Hepatocyte (in vitro differentiated cells): ENCODE measurements at regions not wholly inside any gene's neighbourhood (a gene's known extent, or its start where the extent isn't known, plus 50 kb on each side); places are given as distances from the start of the nearest gene placed in this dataset.
"Not testable (repeated sequence)": the region's sequence is repeated elsewhere in the genome, so short reads cannot be mapped to it uniquely, and the experiment has no call there.

Experiments used
- DNase-seq: peaks from one replicate; pipeline ENCODE4 v3.0.0-alpha.2; 2016; ENCODE audit warnings: low spot score
- H2AFZ ChIP-seq: fragments of 200-600 bp; sonication (generic); 2 replicates; pipeline ENCODE4 v1.6.0; 2016; ENCODE audit warnings: antibody characterized with exemption, mild to moderate bottlenecking
- H3K27ac ChIP-seq: fragments of 200-600 bp; sonication (generic); 2 replicates; pipeline ENCODE4 v1.5.1; 2016; ENCODE audit warnings: mild to moderate bottlenecking
- H3K27me3 ChIP-seq: fragments of 200-600 bp; sonication (generic); 2 replicates; pipeline ENCODE4 v1.6.1; 2016
- H3K36me3 ChIP-seq: fragments of 200-600 bp; sonication (generic); replicated peaks from 2 replicates; pipeline ENCODE4 v1.5.1; 2016; ENCODE audit warnings: low read depth; ENCODE audit not compliant: insufficient read depth
- H3K4me1 ChIP-seq: fragments of 200-600 bp; sonication (generic); 2 replicates; pipeline ENCODE4 v1.5.1; 2016; ENCODE audit warnings: mild to moderate bottlenecking, moderate library complexity; ENCODE audit not compliant: insufficient read depth
- H3K4me2 ChIP-seq: fragments of 200-600 bp; sonication (generic); 2 replicates; pipeline ENCODE4 v1.6.0; 2016
- H3K4me3 ChIP-seq: fragments of 200-600 bp; sonication (generic); 2 replicates; pipeline ENCODE4 v1.5.1; 2016; ENCODE audit warnings: mild to moderate bottlenecking
- H3K79me2 ChIP-seq: fragments of 200-600 bp; sonication (generic); 2 replicates; pipeline ENCODE4 v1.6.0; 2017; ENCODE audit warnings: mild to moderate bottlenecking
- H3K9me2 ChIP-seq: fragments of 200-600 bp; sonication (generic); replicated peaks from 2 replicates; pipeline ENCODE4 v1.6.0; 2017; ENCODE audit warnings: mild to moderate bottlenecking; ENCODE audit not compliant: insufficient read depth
- H3K9me3 ChIP-seq: fragments of 200-600 bp; sonication (generic); 2 replicates; pipeline ENCODE4 v1.5.1; 2016; ENCODE audit warnings: low read depth, mild to moderate bottlenecking
- H4K20me1 ChIP-seq: fragments of 200-600 bp; sonication (generic); 2 replicates; pipeline ENCODE4 v1.6.0; 2016; ENCODE audit warnings: mild to moderate bottlenecking; ENCODE audit not compliant: insufficient read depth, poor library complexity, severe bottlenecking
- CTCF ChIP-seq: fragments of 200-600 bp; sonication (generic); IDR thresholded peaks from 2 replicates; pipeline ENCODE4 v1.5.1; 2016; ENCODE audit warnings: antibody characterized with exemption, mild to moderate bottlenecking; ENCODE audit not compliant: poor library complexity
- EZH2 ChIP-seq: fragments of 200-600 bp; sonication (generic); IDR thresholded peaks from 2 replicates; pipeline ENCODE4 v1.6.1; 2016; ENCODE audit warnings: antibody characterized with exemption, mild to moderate bottlenecking, borderline replicate concordance
- EZH2phosphoT487 ChIP-seq: fragments of 200-600 bp; sonication (generic); IDR thresholded peaks from one replicate; pipeline ENCODE4 v1.6.1; 2018; ENCODE audit warnings: antibody characterized with exemption, mild to moderate bottlenecking, low read depth, moderate library complexity; ENCODE audit not compliant: unreplicated experiment, severe bottlenecking
- WGBS: methylation state at CpG from one replicate; pipeline ENCODE4 v1.1.6; 2016; ENCODE audit warnings: low lambda C conversion rate; ENCODE audit errors: missing lambda C conversion rate; 5-methylcytosine and 5-hydroxymethylcytosine counted together

- Histone ChIP-seq H3K9me2 (no peaks in the 10 kb centered on the region), H3K79me2 (no peaks in the 10 kb centered on the region), H3K4me2 (no peak overlapping the region), H3K27ac (no peak overlapping the region), H3K9me3 (no peaks in the 10 kb centered on the region), H3K4me1 (peaks cover 6% of the 10 kb centered on the region), H4K20me1 (no peaks in the 10 kb centered on the region), H3K36me3 (no peaks in the 10 kb centered on the region), H2AFZ (no peak overlapping the region), H3K4me3 (no peak overlapping the region), H3K27me3 (no peaks in the 10 kb centered on the region)
- DNase-seq: no peak
- 100% methylated on average over 1 of the region's 1 CpG for WGBS
- TF ChIP-seq EZH2phosphoT487: no peak
These were observed 158.5 kb upstream of the AUTS2 start for GRCh38 chr7:69439636-69440325.

DNA sequence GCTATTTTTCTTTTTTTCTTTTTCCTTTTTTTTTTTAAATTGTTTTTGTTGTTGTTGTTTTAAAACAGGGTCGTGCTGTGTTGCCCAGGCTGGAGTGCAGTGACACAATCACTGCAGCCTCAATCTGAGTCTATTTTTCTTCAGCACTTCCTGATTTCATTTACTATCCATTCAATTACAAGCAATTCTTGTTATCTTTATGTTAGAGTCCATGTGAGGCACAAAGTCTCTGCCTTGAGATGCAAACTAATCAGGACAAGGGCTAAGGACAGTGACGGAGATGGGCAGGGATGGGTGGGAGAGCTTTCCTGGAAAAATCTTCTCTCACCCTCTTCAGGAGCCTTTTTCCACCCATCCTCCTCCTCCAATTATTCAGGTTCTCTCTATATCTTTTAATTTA is 157.3 kb upstream of the AUTS2 start:
- Histone ChIP-seq H3K36me3 (no peaks in the 10 kb centered on the region), H3K9me3 (no peaks in the 10 kb centered on the region), H3K4me2 (no peak overlapping the region), H3K79me2 (no peaks in the 10 kb centered on the region), H3K27ac (no peak overlapping the region), H3K9me2 (no peaks in the 10 kb centered on the region), H4K20me1 (no peaks in the 10 kb centered on the region), H3K4me3 (no peak overlapping the region), H3K27me3 (no peaks in the 10 kb centered on the region), H2AFZ (no peak overlapping the region), H3K4me1 (peaks cover 6% of the 10 kb centered on the region)
- no peak for TF ChIP-seq EZH2phosphoT487
- no peak for TF ChIP-seq CTCF
- TF ChIP-seq EZH2: no peak
- no peak for DNase-seq
- 95% methylated on average over 2 of the region's 2 CpGs for WGBS

GRCh38 chr7:69443136-69443535 is 155.1 kb upstream of the AUTS2 start:
- no peaks in the 10 kb centered on the region for H3K9me2 ChIP-seq
- 91% methylated on average over 2 of the region's 2 CpGs for WGBS
- H3K79me2 ChIP-seq: no peaks in the 10 kb centered on the region
- H3K27ac ChIP-seq: no peak overlapping the region
- H4K20me1 ChIP-seq: no peaks in the 10 kb centered on the region
- no peak overlapping the region for H3K4me3 ChIP-seq
- no peak overlapping the region for H3K4me2 ChIP-seq
- H3K9me3 ChIP-seq: no peaks in the 10 kb centered on the region
- TF ChIP-seq EZH2 (no peak), EZH2phosphoT487 (no peak), CTCF (no peak)
- no peaks in the 10 kb centered on the region for H3K4me1 ChIP-seq
- no peaks in the 10 kb centered on the region for H3K36me3 ChIP-seq
- no peak overlapping the region for H2AFZ ChIP-seq
- no peak for DNase-seq
- H3K27me3 ChIP-seq: no peaks in the 10 kb centered on the region

DNA sequence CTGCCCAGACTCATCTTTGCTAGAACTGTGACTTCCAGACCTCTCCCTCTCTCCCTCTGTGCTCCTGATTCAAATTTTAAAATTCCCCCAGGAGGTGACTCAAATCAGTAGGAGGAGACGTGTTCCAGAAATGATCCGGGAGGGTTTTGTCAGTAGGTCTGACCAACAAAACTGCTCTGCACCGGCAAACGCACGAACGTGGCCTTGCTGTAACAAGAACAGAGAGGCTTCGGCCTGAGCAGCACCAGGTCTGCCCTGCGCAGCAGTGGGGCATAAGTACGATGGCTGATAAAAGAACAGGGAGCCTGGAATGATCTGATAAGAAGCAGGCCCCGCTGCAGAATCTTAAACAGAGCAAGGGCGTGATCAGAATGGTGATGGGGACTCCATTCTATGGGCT is 152.7 kb upstream of the AUTS2 start:
- 60% methylated on average over 11 of the region's 11 CpGs for WGBS
- H3K79me2 ChIP-seq: no peaks in the 10 kb centered on the region
- no peaks in the 10 kb centered on the region for H3K9me2 ChIP-seq
- no peak for DNase-seq
- H3K36me3 ChIP-seq: no peaks in the 10 kb centered on the region
- no peak overlapping the region for H3K4me3 ChIP-seq
- no peaks in the 10 kb centered on the region for H3K9me3 ChIP-seq
- no peak for TF ChIP-seq CTCF
- no peak for TF ChIP-seq EZH2phosphoT487
- no peak for TF ChIP-seq EZH2
- no peak overlapping the region for H3K27ac ChIP-seq
- H3K4me1 ChIP-seq: no peaks in the 10 kb centered on the region
- H3K4me2 ChIP-seq: no peak overlapping the region
- no peaks in the 10 kb centered on the region for H4K20me1 ChIP-seq
- H3K27me3 ChIP-seq: no peaks in the 10 kb centered on the region
- peak overlapping the region; percentile 3 for H2AFZ ChIP-seq

- not testable (repeated sequence) for H3K79me2 ChIP-seq, H3K27me3 ChIP-seq, H3K36me3 ChIP-seq, DNase-seq, H3K4me1 ChIP-seq, H4K20me1 ChIP-seq, H2AFZ ChIP-seq, H3K4me3 ChIP-seq, H3K27ac ChIP-seq, H3K9me2 ChIP-seq, H3K9me3 ChIP-seq, H3K4me2 ChIP-seq
- WGBS: 98% methylated on average over 7 of the region's 7 CpGs
These were observed 152.1 kb upstream of the AUTS2 start for GRCh38 chr7:69446213-69446612.
